ENCODE measurements at regions not wholly inside any gene's neighbourhood (a gene's known extent, or its start where the extent isn't known, plus 50 kb on each side); places are given as distances from the start of the nearest gene placed in this dataset.

DNA sequence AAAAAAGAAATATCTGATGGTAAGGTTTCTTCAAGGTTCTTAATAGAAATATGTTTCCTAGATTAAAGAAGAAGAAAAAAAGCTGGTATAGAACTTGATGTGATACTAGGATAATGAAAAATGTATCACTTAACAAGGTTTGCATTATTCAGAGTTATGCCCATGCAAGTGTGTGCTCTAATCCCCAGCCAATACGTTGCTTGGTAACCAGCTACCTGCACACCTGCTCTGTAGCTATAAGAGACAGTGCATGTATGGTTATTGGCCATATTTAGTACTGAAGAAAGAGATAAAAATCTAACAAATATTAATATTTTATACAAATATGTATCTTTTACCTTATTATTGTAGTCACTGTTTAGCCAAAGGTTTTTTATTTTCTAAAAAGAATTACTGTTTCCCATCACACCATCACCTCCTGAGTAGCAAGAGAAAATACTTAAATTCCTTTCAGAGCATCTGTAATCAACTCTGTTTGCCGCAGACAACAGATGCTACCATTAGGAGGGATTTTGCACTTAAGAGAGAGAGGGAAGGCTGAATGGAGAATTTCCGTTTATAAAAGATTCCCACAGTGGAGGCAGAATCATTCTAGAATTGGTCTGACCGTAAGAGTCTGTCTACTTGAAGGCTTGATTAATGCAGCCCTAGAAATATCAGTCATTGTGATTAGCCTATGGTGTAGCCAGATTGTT, 115.6 kb downstream of the NEDD1 start:
- no peak for TF ChIP-seq POLR2AphosphoS5 (IDR thresholded peaks at IDR 0.05)
- TF ChIP-seq POLR2A (IDR thresholded peaks at IDR 0.05) = no peak

Measured in prostate gland (tissue), 1 donor.